Ovary (tissue), 3 donors: ENCODE measurements at regions not wholly inside any gene's neighbourhood (a gene's known extent, or its start where the extent isn't known, plus 50 kb on each side); places are given as distances from the start of the nearest gene placed in this dataset.

ENCODE experiments used
- CTCF ChIP-seq, 3 donors: fragments of 450-650 bp in 2 of 3; fragments of 200-600 bp in 1 of 3; IDR thresholded peaks; one replicate each; pipeline versions ENCODE4 v1.5.1 to v1.8.0; 2016 to 2022; ENCODE audit warnings: antibody characterized with exemption in 3 of 3, mild to moderate bottlenecking in 1 of 3
- POLR2A ChIP-seq: fragments of 450-650 bp; IDR thresholded peaks from one replicate; pipeline ENCODE4 v1.6.1; 2017; ENCODE audit warnings: antibody characterized with exemption, mild to moderate bottlenecking, moderate library complexity
- donor health status: DM: no; HTN: no; CAD: no.

- TF ChIP-seq POLR2A (no peak), CTCF (IDR thresholded peaks at IDR 0.05) (no peak)
Measured at GRCh38 chr12:67428431-67428830, 159.3 kb downstream of the CAND1 start.
